ENCODE measurements at regions not wholly inside any gene's neighbourhood (a gene's known extent, or its start where the extent isn't known, plus 50 kb on each side); places are given as distances from the start of the nearest gene placed in this dataset.

- TF ChIP-seq ZNF318 (IDR thresholded peaks at IDR 0.05; ENCODE audit: borderline replicate concordance in 1 of 2, low read depth in 1 of 2) (no peak), TCFL5 (CRISPR knock-in tag; conservative IDR thresholded peaks at IDR 0.05) (no peak)
Measured at GRCh38 chr17:20929334-20929733, 113.5 kb downstream of the USP22 start (continued).
